RWPE1 (cell line): ENCODE measurements at regions not wholly inside any gene's neighbourhood (a gene's known extent, or its start where the extent isn't known, plus 50 kb on each side); places are given as distances from the start of the nearest gene placed in this dataset.

Source experiments
- CTCF ChIA-PET: fragments of 350-600 bp; sonication (Branson Sonifier 250); formaldehyde crosslinking; extraction: SDS; loops from one replicate; lab custom pipeline; 2021; lab: Yijun Ruan, JAX
- POLR2A ChIA-PET: fragments of 400-600 bp; formaldehyde crosslinking; extraction: SDS; loops from one replicate; lab custom pipeline; 2020; ENCODE audit warnings: antibody characterized with exemption; ENCODE audit not compliant: low non-redundant PET; lab: Yijun Ruan, JAX
- DNase-seq: peaks from one replicate; pipeline ENCODE4 v3.0.0; 2012; ENCODE audit warnings: low spot score
- H3K27ac ChIP-seq: fragments of 450-650 bp; 2 replicates; pipeline ENCODE4 v1.5.1; 2017
- TF ChIP-seq, protein P1 (sequence below): fragments of 450-650 bp; conservative IDR thresholded peaks from 2 replicates; pipeline ENCODE4 v1.5.1; 2017; ENCODE audit warnings: low read depth, mild to moderate bottlenecking

- CTCF ChIA-PET, result interaction anchor here (0.8 kb wide), 1 partner anchor 40 kb away, joined by 4 read pairs; no protein-coding TSS in a partner anchor
- POLR2A ChIA-PET, result no interaction called here
- no peak overlapping the region for H3K27ac ChIP-seq
- no peak for DNase-seq
- TF ChIP-seq, protein P1, sequence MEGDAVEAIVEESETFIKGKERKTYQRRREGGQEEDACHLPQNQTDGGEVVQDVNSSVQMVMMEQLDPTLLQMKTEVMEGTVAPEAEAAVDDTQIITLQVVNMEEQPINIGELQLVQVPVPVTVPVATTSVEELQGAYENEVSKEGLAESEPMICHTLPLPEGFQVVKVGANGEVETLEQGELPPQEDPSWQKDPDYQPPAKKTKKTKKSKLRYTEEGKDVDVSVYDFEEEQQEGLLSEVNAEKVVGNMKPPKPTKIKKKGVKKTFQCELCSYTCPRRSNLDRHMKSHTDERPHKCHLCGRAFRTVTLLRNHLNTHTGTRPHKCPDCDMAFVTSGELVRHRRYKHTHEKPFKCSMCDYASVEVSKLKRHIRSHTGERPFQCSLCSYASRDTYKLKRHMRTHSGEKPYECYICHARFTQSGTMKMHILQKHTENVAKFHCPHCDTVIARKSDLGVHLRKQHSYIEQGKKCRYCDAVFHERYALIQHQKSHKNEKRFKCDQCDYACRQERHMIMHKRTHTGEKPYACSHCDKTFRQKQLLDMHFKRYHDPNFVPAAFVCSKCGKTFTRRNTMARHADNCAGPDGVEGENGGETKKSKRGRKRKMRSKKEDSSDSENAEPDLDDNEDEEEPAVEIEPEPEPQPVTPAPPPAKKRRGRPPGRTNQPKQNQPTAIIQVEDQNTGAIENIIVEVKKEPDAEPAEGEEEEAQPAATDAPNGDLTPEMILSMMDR, result no peak
Observed at GRCh38 chr7:431658-432111, 88.0 kb downstream of the PDGFA start.

- DNase-seq, result no peak
- ChIA-PET CTCF (no interaction called here), POLR2A (no interaction called here)
- H3K27ac ChIP-seq, result no peak overlapping the region
- TF ChIP-seq, protein P1, result no peak
Observed at GRCh38 chr7:432256-432655, 87.4 kb downstream of the PDGFA start.

- 0 out of 2 replicates have a peak overlapping the region, but pooled peaks have one; percentile 6 for H3K27ac ChIP-seq
- no peak for DNase-seq
- CTCF ChIA-PET, result no interaction called here
- POLR2A ChIA-PET, result no interaction called here
- TF ChIP-seq, protein P1, result no peak
Observed at GRCh38 chr7:432933-433332, 86.7 kb downstream of the PDGFA start.

DNA sequence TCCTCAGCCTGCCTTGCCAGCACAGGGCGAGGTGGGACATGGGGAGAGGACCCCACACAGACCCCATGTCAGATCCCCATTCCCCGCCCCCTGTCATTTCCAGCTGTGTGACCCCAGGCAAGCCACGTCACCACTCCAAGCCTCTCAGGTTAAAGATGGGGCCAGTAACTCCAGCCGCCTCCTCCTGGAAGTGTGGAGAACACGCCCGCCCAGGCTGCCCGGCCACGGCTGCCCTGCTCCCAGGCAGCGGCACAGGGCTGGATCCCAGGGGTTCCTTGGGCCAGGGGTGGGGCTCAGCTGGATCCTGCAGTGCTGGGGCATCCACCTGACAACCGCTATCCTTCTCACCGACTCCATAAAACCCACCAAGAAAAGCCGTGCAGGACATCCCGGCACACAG lies 86.1 kb downstream of the PDGFA start:
- 0 out of 2 replicates have a peak overlapping the region, but pooled peaks have one; percentile 6 for H3K27ac ChIP-seq
- ChIA-PET CTCF (interaction anchor here (0.6 kb wide), 1 partner anchor 111 kb away, joined by 8 read pairs; no protein-coding TSS in a partner anchor), POLR2A (no interaction called here)
- no peak for DNase-seq
- TF ChIP-seq, protein P1, result no peak

DNA sequence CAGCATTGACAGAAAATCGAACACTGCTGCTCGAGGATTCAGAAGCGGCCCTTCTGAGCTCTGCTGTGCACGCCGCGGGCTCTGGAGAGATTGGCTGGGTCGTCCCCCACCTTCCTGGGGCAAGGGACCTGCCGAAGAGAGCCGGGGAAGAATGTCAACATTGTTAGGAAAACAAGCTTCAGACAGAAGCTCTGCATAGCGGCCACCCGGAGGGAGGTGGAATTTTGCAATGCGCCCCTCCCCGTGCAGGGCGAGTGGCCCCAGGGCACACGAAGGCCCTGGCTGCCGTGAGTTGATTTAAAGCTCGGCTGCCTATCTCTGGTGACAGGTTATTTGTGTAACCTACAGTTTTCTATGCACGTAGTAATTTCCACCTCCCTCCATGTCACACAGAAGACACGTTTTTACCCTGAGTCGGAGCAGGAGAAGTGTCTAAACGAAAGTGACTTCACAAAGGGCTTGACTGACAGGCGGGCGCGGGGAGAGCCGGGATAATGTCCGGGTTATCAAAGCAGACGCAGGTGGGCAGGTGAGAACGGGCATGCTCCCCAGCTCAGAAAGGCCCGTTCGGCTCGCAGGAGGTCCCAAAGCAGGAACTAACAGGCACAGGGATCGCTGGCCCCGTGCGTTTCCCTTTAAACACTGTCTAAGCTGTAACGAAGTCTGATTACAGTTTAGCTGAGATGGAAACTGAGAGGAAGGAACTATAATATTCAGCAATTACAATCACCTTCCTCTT lies 84.6 kb downstream of the PDGFA start:
- TF ChIP-seq, protein P1, result no peak
- H3K27ac ChIP-seq, result peak overlapping the region; percentile 80
- no peak for DNase-seq
- POLR2A ChIA-PET, result no interaction called here
- CTCF ChIA-PET, result no interaction called here

GRCh38 chr7:435630-436366 lies 83.8 kb downstream of the PDGFA start:
- TF ChIP-seq, protein P1, result no peak
- peak; percentile 51 for DNase-seq
- POLR2A ChIA-PET, result no interaction called here
- peak overlapping the region; percentile 80 for H3K27ac ChIP-seq
- CTCF ChIA-PET, result no interaction called here
